ENCODE measurements at regions not wholly inside any gene's neighbourhood (a gene's known extent, or its start where the extent isn't known, plus 50 kb on each side); places are given as distances from the start of the nearest gene placed in this dataset.

DNA sequence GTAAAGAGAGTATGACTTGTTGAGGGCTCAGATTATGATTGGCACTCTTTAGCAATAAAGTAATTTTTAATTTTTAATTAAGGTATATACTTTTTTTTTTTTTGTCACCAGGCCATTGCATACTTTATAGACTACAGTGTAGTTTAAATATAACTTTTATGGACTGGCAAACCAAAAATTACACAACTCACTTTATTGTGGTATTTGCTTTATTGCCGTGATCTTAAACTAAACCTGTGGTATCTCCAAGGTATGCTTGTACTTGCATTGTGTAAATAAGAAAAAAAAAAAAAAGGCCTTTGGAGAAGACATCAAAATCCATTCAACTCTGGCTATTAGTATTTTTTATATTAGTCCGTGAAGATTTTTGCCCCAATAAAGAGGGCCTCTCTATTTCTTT lies 646.7 kb upstream of the FOXG1 start:
- Histone ChIP-seq H3K27ac (ENCODE audit: poor library complexity, severe bottlenecking) (no peak overlapping the region), H3K4me1 (ENCODE audit: insufficient read depth, poor library complexity, severe bottlenecking) (no peaks in the 10 kb centered on the region), H3K9me3 (ENCODE audit: severe bottlenecking) (no peaks in the 10 kb centered on the region), H3K27me3 (ENCODE audit: insufficient read depth, poor library complexity, severe bottlenecking) (no peaks in the 10 kb centered on the region), H3K4me3 (ENCODE audit: severe bottlenecking) (no peak overlapping the region), H3K36me3 (ENCODE audit: low read depth) (no peaks in the 10 kb centered on the region)
- ATAC-seq (ENCODE audit: low read depth), result no peak
- DNase-seq (ENCODE audit: low spot score), result no peak
- no peak for TF ChIP-seq CTCF (IDR thresholded peaks at IDR 0.05; ENCODE audit: poor library complexity, severe bottlenecking)

GRCh38 chr14:28120391-28120790 lies 646.2 kb upstream of the FOXG1 start:
- no peaks in the 10 kb centered on the region for H3K9me3 ChIP-seq (ENCODE audit: severe bottlenecking)
- H3K27me3 ChIP-seq (ENCODE audit: insufficient read depth, poor library complexity, severe bottlenecking), result no peaks in the 10 kb centered on the region
- DNase-seq (ENCODE audit: low spot score) (no peak), ATAC-seq (ENCODE audit: low read depth) (no peak)
- no peaks in the 10 kb centered on the region for H3K4me1 ChIP-seq (ENCODE audit: insufficient read depth, poor library complexity, severe bottlenecking)
- H3K4me3 ChIP-seq (ENCODE audit: severe bottlenecking), result no peak overlapping the region
- H3K27ac ChIP-seq (ENCODE audit: poor library complexity, severe bottlenecking), result no peak overlapping the region
- TF ChIP-seq CTCF (IDR thresholded peaks at IDR 0.05; ENCODE audit: poor library complexity, severe bottlenecking), result no peak
- H3K36me3 ChIP-seq (ENCODE audit: low read depth), result no peaks in the 10 kb centered on the region

DNA sequence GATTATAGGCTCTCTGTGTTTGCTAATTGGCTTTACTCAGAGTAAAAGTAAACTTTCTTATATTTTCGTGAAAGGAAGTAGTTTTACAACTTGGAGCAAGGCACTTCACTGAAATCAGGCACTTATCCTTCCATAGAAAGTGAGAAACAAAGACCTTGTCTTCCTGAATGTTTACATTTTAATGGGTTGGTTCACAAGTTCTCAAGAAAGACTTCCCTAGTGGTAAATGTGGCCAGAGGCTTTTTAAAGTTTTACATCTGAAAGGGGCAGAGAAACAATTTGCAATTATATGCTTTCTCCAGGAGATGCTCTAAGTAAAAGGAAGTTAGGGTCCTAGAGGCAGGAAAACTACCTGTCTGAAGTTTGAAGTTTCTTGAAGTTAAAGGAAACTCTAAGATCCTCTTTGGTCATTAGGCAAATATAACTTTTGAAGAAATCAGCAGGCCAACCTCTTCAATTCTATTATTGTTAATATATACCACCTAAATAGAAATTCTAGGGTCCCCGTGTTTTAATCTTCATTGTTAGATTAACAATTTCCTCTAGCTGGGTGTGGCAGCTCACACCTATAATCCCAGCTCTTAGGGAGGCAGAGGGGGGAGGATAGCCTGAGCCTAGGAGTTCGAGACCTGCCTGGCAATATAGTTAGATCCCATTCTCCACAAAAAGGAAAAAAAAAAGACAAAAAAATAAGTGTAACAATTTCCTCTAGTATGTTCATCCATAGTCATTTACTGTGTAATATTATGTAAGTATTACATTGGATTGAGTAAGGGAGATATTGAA lies 644.9 kb upstream of the FOXG1 start:
- no peak overlapping the region for H3K27ac ChIP-seq (ENCODE audit: poor library complexity, severe bottlenecking)
- DNase-seq (ENCODE audit: low spot score) (no peak), ATAC-seq (ENCODE audit: low read depth) (no peak)
- TF ChIP-seq CTCF (IDR thresholded peaks at IDR 0.05; ENCODE audit: poor library complexity, severe bottlenecking), result no peak
- no peaks in the 10 kb centered on the region for H3K36me3 ChIP-seq (ENCODE audit: low read depth)
- no peaks in the 10 kb centered on the region for H3K4me1 ChIP-seq (ENCODE audit: insufficient read depth, poor library complexity, severe bottlenecking)
- H3K9me3 ChIP-seq (ENCODE audit: severe bottlenecking), result no peaks in the 10 kb centered on the region
- H3K4me3 ChIP-seq (ENCODE audit: severe bottlenecking), result no peak overlapping the region
- H3K27me3 ChIP-seq (ENCODE audit: insufficient read depth, poor library complexity, severe bottlenecking), result no peaks in the 10 kb centered on the region

GRCh38 chr14:28130610-28131284 lies 635.8 kb upstream of the FOXG1 start:
- ATAC-seq (ENCODE audit: low read depth) (no peak), DNase-seq (ENCODE audit: low spot score) (no peak)
- H3K27me3 ChIP-seq (ENCODE audit: insufficient read depth, poor library complexity, severe bottlenecking), result no peaks in the 10 kb centered on the region
- H3K4me1 ChIP-seq (ENCODE audit: insufficient read depth, poor library complexity, severe bottlenecking), result no peaks in the 10 kb centered on the region
- H3K9me3 ChIP-seq (ENCODE audit: severe bottlenecking), result no peaks in the 10 kb centered on the region
- no peaks in the 10 kb centered on the region for H3K36me3 ChIP-seq (ENCODE audit: low read depth)
- H3K27ac ChIP-seq (ENCODE audit: poor library complexity, severe bottlenecking), result no peak overlapping the region
- TF ChIP-seq CTCF (IDR thresholded peaks at IDR 0.05; ENCODE audit: poor library complexity, severe bottlenecking), result no peak
- H3K4me3 ChIP-seq (ENCODE audit: severe bottlenecking), result no peak overlapping the region

- H3K4me3 ChIP-seq (ENCODE audit: severe bottlenecking), result no peak overlapping the region
- H3K9me3 ChIP-seq (ENCODE audit: severe bottlenecking), result no peaks in the 10 kb centered on the region
- no peaks in the 10 kb centered on the region for H3K36me3 ChIP-seq (ENCODE audit: low read depth)
- no peaks in the 10 kb centered on the region for H3K27me3 ChIP-seq (ENCODE audit: insufficient read depth, poor library complexity, severe bottlenecking)
- DNase-seq (ENCODE audit: low spot score), result no peak
- ATAC-seq (ENCODE audit: low read depth), result no peak
- no peak overlapping the region for H3K27ac ChIP-seq (ENCODE audit: poor library complexity, severe bottlenecking)
- no peaks in the 10 kb centered on the region for H3K4me1 ChIP-seq (ENCODE audit: insufficient read depth, poor library complexity, severe bottlenecking)
- no peak for TF ChIP-seq CTCF (IDR thresholded peaks at IDR 0.05; ENCODE audit: poor library complexity, severe bottlenecking)
Observed at GRCh38 chr14:28138341-28138740, 628.2 kb upstream of the FOXG1 start.
